ENCODE measurements at regions not wholly inside any gene's neighbourhood (a gene's known extent, or its start where the extent isn't known, plus 50 kb on each side); places are given as distances from the start of the nearest gene placed in this dataset.

DNA sequence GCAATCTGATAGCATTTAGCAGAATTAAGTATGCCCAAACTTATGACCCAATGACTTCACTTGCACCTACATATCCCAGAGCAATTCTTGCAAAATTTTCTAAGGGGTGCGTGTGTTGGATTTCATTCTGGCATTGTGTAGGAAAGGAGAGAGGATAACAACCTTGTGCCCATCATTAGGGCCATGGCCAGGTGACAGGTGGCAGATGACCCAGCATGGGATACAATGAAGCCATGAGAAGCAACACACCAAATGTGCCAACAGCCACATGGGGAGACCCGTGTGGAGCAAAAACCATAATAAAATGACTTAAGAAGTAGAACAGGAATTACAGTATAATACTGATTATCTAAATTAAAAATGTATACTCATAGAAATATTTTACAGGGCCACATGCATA lies 166.9 kb upstream of the EPB41L3 start:
- ATAC-seq (no peak), DNase-seq (no peak)
- no peaks in the 10 kb centered on the region for H3K4me1 ChIP-seq
- no peaks in the 10 kb centered on the region for H3K36me3 ChIP-seq (replicated peaks in 1 of 2; ENCODE audit: insufficient read depth in 1 of 2, low read depth in 2 of 2)
- no peak overlapping the region for H3K27ac ChIP-seq
- TF ChIP-seq, protein P1, sequence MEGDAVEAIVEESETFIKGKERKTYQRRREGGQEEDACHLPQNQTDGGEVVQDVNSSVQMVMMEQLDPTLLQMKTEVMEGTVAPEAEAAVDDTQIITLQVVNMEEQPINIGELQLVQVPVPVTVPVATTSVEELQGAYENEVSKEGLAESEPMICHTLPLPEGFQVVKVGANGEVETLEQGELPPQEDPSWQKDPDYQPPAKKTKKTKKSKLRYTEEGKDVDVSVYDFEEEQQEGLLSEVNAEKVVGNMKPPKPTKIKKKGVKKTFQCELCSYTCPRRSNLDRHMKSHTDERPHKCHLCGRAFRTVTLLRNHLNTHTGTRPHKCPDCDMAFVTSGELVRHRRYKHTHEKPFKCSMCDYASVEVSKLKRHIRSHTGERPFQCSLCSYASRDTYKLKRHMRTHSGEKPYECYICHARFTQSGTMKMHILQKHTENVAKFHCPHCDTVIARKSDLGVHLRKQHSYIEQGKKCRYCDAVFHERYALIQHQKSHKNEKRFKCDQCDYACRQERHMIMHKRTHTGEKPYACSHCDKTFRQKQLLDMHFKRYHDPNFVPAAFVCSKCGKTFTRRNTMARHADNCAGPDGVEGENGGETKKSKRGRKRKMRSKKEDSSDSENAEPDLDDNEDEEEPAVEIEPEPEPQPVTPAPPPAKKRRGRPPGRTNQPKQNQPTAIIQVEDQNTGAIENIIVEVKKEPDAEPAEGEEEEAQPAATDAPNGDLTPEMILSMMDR (IDR thresholded peaks at IDR 0.05), result no peak
- TF ChIP-seq POLR2A (IDR thresholded peaks at IDR 0.05), result no peak
- H3K27me3 ChIP-seq, result no peaks in the 10 kb centered on the region
- WGBS, 2 donors, result 57 to 71% methylated on average over 2 of the region's 2 CpGs
- intact Hi-C loops (cut with DNase I), result no loop called here
- no peaks in the 10 kb centered on the region for H3K9me3 ChIP-seq
- no peak overlapping the region for H3K4me3 ChIP-seq

DNA sequence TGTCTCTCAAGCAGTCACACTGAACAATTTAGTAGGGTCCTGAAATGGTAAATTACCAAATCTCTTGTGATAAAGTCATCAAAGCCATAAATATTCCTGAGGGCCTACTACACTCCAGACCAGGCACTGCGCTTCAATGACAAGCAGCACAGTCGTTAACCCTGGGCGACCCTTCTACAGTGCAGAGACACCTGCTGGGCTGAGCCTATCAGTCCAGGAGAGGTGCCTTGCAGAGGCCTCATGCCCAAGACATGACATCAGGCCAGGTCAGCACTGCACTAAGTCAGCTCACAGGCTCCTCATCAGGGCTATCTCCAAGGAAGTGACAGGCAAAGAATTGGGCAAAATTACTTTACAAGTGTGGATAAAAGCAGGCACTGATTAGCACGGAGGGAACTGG lies 166.4 kb upstream of the EPB41L3 start:
- intact Hi-C loops (cut with DNase I), result no loop called here
- WGBS, 2 donors, result 59 to 75% methylated on average over 3 to 4 of the region's 4 CpGs

DNA sequence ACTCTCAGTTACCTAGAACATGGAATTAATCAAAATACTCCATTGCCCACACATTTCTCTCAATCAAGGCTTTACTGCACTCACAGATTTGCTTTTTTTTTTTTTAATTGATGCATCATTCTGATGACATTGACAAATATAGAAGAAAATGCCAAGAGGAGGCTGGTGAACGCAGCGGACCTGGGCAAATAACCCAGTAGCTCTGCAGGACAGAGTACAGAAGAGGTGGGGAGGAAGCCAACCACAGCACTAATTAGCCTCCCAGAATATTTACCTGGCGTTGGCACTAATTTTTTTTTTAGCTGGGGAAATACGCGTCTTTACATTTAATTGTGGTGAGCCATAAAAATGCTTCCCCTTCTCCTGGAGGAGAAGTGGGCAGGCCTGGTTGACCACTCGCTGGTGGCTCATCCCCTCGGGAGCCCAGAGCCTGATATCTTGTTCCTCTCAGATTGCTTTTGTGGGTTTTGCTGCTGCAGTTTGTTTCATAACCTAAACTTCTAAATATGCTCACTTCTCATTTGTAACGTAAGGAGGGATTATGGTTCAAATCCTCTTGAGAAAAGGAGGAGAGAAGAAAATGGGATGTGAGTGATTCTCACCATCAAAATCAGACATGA lies 165.8 kb upstream of the EPB41L3 start:
- no peak for ATAC-seq
- 59 to 69% methylated on average over 8 of the region's 8 CpGs for WGBS, 2 donors
- TF ChIP-seq, protein P1 (IDR thresholded peaks at IDR 0.05), result no peak
- TF ChIP-seq POLR2A (IDR thresholded peaks at IDR 0.05), result no peak

More for the DNA sequence above, 166.4 kb upstream of the EPB41L3 start:
- TF ChIP-seq POLR2A (IDR thresholded peaks at IDR 0.05), result no peak
- TF ChIP-seq, protein P1 (IDR thresholded peaks at IDR 0.05), result no peak
- DNase-seq, result no peak
- no peak overlapping the region for H3K27ac ChIP-seq
- no peaks in the 10 kb centered on the region for H3K27me3 ChIP-seq
- H3K36me3 ChIP-seq (replicated peaks in 1 of 2; ENCODE audit: insufficient read depth in 1 of 2, low read depth in 2 of 2), result no peaks in the 10 kb centered on the region
- H3K4me1 ChIP-seq, result no peaks in the 10 kb centered on the region
- no peaks in the 10 kb centered on the region for H3K9me3 ChIP-seq
- no peak overlapping the region for H3K4me3 ChIP-seq
- ATAC-seq, result no peak

DNA sequence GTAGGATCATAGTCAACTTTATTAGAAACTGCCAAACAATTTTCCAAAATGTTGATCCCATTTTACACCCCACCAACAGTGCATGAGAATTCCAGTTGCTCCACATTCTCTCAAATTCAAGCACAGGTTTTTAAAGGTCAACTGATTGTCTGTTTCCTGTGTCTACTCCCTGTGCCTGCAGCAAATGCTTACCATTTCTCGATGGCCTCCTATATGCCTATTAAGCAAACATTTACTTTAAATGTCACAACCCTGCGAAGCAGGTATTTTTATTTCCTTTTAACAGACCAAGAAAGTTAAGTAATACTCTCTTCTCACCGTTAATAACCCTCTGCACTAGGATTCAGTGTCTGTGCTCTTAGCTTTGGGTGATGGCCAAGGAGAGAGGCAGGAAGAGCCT lies 163.8 kb upstream of the EPB41L3 start:
- 43 to 44% methylated on average over 3 of the region's 3 CpGs for WGBS, 2 donors
- intact Hi-C loops (cut with DNase I), result no loop called here

More for the DNA sequence above, 165.8 kb upstream of the EPB41L3 start:
- Histone ChIP-seq H3K27me3 (no peaks in the 10 kb centered on the region), H3K9me3 (no peaks in the 10 kb centered on the region), H3K4me3 (no peak overlapping the region), H3K27ac (no peak overlapping the region), H3K36me3 (replicated peaks in 1 of 2; ENCODE audit: insufficient read depth in 1 of 2, low read depth in 2 of 2) (no peaks in the 10 kb centered on the region), H3K4me1 (no peaks in the 10 kb centered on the region)
- intact Hi-C loops (cut with DNase I), result no loop called here
- DNase-seq, result no peak

More for the DNA sequence above, 163.8 kb upstream of the EPB41L3 start:
- DNase-seq (no peak), ATAC-seq (no peak)
- no peak for TF ChIP-seq POLR2A (IDR thresholded peaks at IDR 0.05)
- TF ChIP-seq, protein P1 (IDR thresholded peaks at IDR 0.05), result no peak
- Histone ChIP-seq H3K27ac (no peak overlapping the region), H3K4me3 (no peak overlapping the region), H3K9me3 (no peaks in the 10 kb centered on the region), H3K36me3 (replicated peaks in 1 of 2; ENCODE audit: insufficient read depth in 1 of 2, low read depth in 2 of 2) (no peaks in the 10 kb centered on the region), H3K4me1 (no peaks in the 10 kb centered on the region), H3K27me3 (no peaks in the 10 kb centered on the region)

Data from body of pancreas (tissue), 4 donors.